HCT116 (cell line): ENCODE measurements at regions not wholly inside any gene's neighbourhood (a gene's known extent, or its start where the extent isn't known, plus 50 kb on each side); places are given as distances from the start of the nearest gene placed in this dataset.

ENCODE experiments used
- ATAC-seq: fragments of 200-7000 bp; cut with Tn5 transposase; 2 replicates; pipeline ENCODE4 v1.9.1; 2020; ENCODE audit warnings: mild to moderate bottlenecking, moderate library complexity
- BruUV-seq: library from RNA; stranded (reverse); fragments of 400-500 nt; replicated peaks from 2 replicates; lab custom pipeline; 2021; lab: Mats Ljungman, UMichigan
- CTCF ChIA-PET: fragments of 300-600 bp; sonication (Branson Sonifier 250); formaldehyde crosslinking; loops from one replicate; lab custom pipeline; 2021; ENCODE audit warnings: antibody characterized with exemption; lab: Charles Lee
- POLR2A ChIA-PET: fragments of 300-600, 350-600 bp; sonication (Branson Sonifier 250); formaldehyde crosslinking; loops from one replicate; lab custom pipeline; 2021; ENCODE audit warnings: antibody characterized with exemption; lab: Charles Lee
- RAD21 ChIA-PET, 2 experiments: fragments of 300-600 bp; sonication (Branson Sonifier 250); formaldehyde crosslinking; loops; one replicate each; lab custom pipeline; 2023; ENCODE audit warnings: low total read pairs in 2 of 2; ENCODE audit not compliant: uncharacterized antibody in 2 of 2, unreplicated experiment in 2 of 2, low non-redundant PET in 1 of 2; lab: Charles Lee
- DNase-seq: peaks from one replicate; pipeline ENCODE4 v3.0.0-alpha.2; 2010; ENCODE audit warnings: low read depth, low spot score
- H2AFZ ChIP-seq: fragments of 200-600 bp; shearing (Covaris generic), sonication (generic); 2 replicates; pipeline ENCODE4 v1.6.1; 2017; ENCODE audit warnings: low read depth, mixed run types, mixed read lengths, antibody characterized with exemption, low read length; ENCODE audit not compliant: poor library complexity, severe bottlenecking
- H3K27ac ChIP-seq: 2 replicates; pipeline ENCODE4 v1.5.1; 2012; ENCODE audit warnings: low read depth, low read length
- H3K27me3 ChIP-seq: fragments of 200-600 bp; sonication (generic); 2 replicates; pipeline ENCODE4 v1.6.1; 2016; ENCODE audit warnings: mixed run types, low read length, mixed read lengths; ENCODE audit not compliant: insufficient read depth
- H3K36me3 ChIP-seq, 2 experiments: fragments of 200-500 bp in 1 of 2; fragments of 200-600 bp in 1 of 2; sonication (Bioruptor generic) in 1 of 2; sonication (generic) in 1 of 2; 2 replicates each; pipeline versions ENCODE4 v1.5.1 to v1.6.1; 2014 to 2016; ENCODE audit warnings: low read length in 2 of 2, inconsistent platforms in 1 of 2, mixed read lengths in 1 of 2, mixed run types in 1 of 2; ENCODE audit not compliant: insufficient read depth in 2 of 2, control insufficient read depth in 1 of 2
- H3K4me1 ChIP-seq, 2 experiments: fragments of 200-600 bp in 1 of 2; sonication (generic) in 1 of 2; 2 replicates each; pipeline versions ENCODE4 v1.5.1 to v1.6.1; 2012 to 2017; ENCODE audit warnings: low read length in 2 of 2, inconsistent platforms in 1 of 2, mild to moderate bottlenecking in 1 of 2, mixed read lengths in 1 of 2, mixed run types in 1 of 2, moderate library complexity in 1 of 2; ENCODE audit not compliant: insufficient read depth in 2 of 2, control insufficient read depth in 1 of 2
- H3K4me2 ChIP-seq: fragments of 200-600 bp; sonication (generic); 2 replicates; pipeline ENCODE4 v1.6.1; 2017; ENCODE audit warnings: mixed run types, low read length, mixed read lengths
- H3K4me3 ChIP-seq, 2 experiments: fragments of 200-600 bp in 1 of 2; sonication (generic) in 1 of 2; replicated peaks in 1 of 2; 2 replicates each; pipeline ENCODE4 v1.5.1; 2011 to 2016; ENCODE audit warnings: low read length in 2 of 2, control low read depth in 1 of 2, low read depth in 1 of 2, mild to moderate bottlenecking in 1 of 2, mixed read lengths in 1 of 2, mixed run types in 1 of 2
- H3K79me2 ChIP-seq: fragments of 200-600 bp; sonication (generic); 2 replicates; pipeline ENCODE4 v1.6.1; 2017; ENCODE audit warnings: mild to moderate bottlenecking, mixed run types, low read length, moderate library complexity, mixed read lengths; ENCODE audit not compliant: insufficient read depth
- H3K9ac ChIP-seq: fragments of 200-600 bp; sonication (generic); 2 replicates; pipeline ENCODE4 v1.6.1; 2016; ENCODE audit warnings: low read length, mixed read lengths
- H3K9me2 ChIP-seq: fragments of 200-600 bp; sonication (generic), shearing (Covaris generic); 2 replicates; pipeline ENCODE4 v1.6.1; 2017; ENCODE audit warnings: mixed run types, mild to moderate bottlenecking, moderate library complexity; ENCODE audit not compliant: insufficient read depth
- H3K9me3 ChIP-seq, 2 experiments: fragments of 200-500 bp in 1 of 2; fragments of 200-600 bp in 1 of 2; sonication (Bioruptor generic) in 1 of 2; sonication (generic) in 1 of 2; 2 replicates each; pipeline ENCODE4 v1.6.1; 2014 to 2017; ENCODE audit warnings: low read length in 2 of 2, mixed read lengths in 2 of 2, inconsistent platforms in 1 of 2, low read depth in 1 of 2, mild to moderate bottlenecking in 1 of 2, mixed run types in 1 of 2, moderate library complexity in 1 of 2; ENCODE audit not compliant: control insufficient read depth in 1 of 2, insufficient read depth in 1 of 2
- H4K20me1 ChIP-seq: fragments of 200-600 bp; sonication (generic), shearing (Covaris generic); 2 replicates; pipeline ENCODE4 v1.6.1; 2017; ENCODE audit warnings: mixed run types, mild to moderate bottlenecking, moderate library complexity; ENCODE audit not compliant: insufficient read depth
- ATF3 ChIP-seq: IDR thresholded peaks from 2 replicates; pipeline ENCODE4 v1.6.1; 2012
- CBX3 ChIP-seq: IDR thresholded peaks from 2 replicates; pipeline ENCODE4 v1.6.1; 2012; ENCODE audit warnings: low read depth
- CEBPB ChIP-seq: IDR thresholded peaks from 2 replicates; pipeline ENCODE4 v1.6.1; 2012; ENCODE audit warnings: low read depth
- EGR1 ChIP-seq: IDR thresholded peaks from 2 replicates; pipeline ENCODE4 v1.6.1; 2012; ENCODE audit warnings: low read depth
- ELF1 ChIP-seq: IDR thresholded peaks from 2 replicates; pipeline ENCODE4 v1.6.1; 2012; ENCODE audit warnings: low read depth, borderline replicate concordance
- EZH2 ChIP-seq: fragments of 200-600 bp; sonication (generic); IDR thresholded peaks from 2 replicates; pipeline ENCODE4 v1.6.1; 2017; ENCODE audit warnings: antibody characterized with exemption, mixed run types
- POLR2AphosphoS5 ChIP-seq: IDR thresholded peaks from 2 replicates; pipeline ENCODE4 v1.6.1; 2011; ENCODE audit warnings: mild to moderate bottlenecking, low read depth, low read length, moderate library complexity
- RAD21 ChIP-seq: IDR thresholded peaks from 2 replicates; pipeline ENCODE4 v1.6.1; 2012; ENCODE audit warnings: low read depth, mild to moderate bottlenecking
- REST ChIP-seq: IDR thresholded peaks from 2 replicates; pipeline ENCODE4 v1.6.1; 2012; ENCODE audit warnings: low read depth
- YY1 ChIP-seq: IDR thresholded peaks from 2 replicates; pipeline ENCODE4 v1.6.1; 2011; ENCODE audit warnings: low read length, low read depth, moderate library complexity, mild to moderate bottlenecking; ENCODE audit not compliant: insufficient replicate concordance; ENCODE audit errors: extremely low read depth
- intact Hi-C: fragments of 100-400 bp; cut with micrococcal nuclease; formaldehyde crosslinking; loops from 2 replicates; pipeline ENCODE4 v1.10.0; 2022

- no peaks in the 10 kb centered on the region for H3K27me3 ChIP-seq
- no peaks in the 10 kb centered on the region for H3K79me2 ChIP-seq
- no peak overlapping the region for H2AFZ ChIP-seq
- H3K4me2 ChIP-seq = no peak overlapping the region
- no peaks in the 10 kb centered on the region for H3K9me3 ChIP-seq
- intact Hi-C loops = no loop called here
- H3K4me3 ChIP-seq = no peak overlapping the region
- no peak overlapping the region for H3K27ac ChIP-seq
- ChIA-PET RAD21 (no interaction called here), POLR2A (no interaction called here), CTCF (no interaction called here)
- H4K20me1 ChIP-seq = no peaks in the 10 kb centered on the region
- no peak for DNase-seq
- H3K9me2 ChIP-seq = no peaks in the 10 kb centered on the region
- no peak overlapping the region for H3K9ac ChIP-seq
- ATAC-seq = no peak
- no peaks in the 10 kb centered on the region for H3K36me3 ChIP-seq
- no TSS peak for BruUV-seq
- peaks cover 56 to 68% of the 10 kb centered on the region in 2 experiments for H3K4me1 ChIP-seq
- TF ChIP-seq YY1 (no peak), REST (no peak), POLR2AphosphoS5 (no peak), ATF3 (no peak)
Observed at GRCh38 chr2:71744781-71745180, 291.4 kb downstream of the DYSF start.

- no TSS peak for BruUV-seq
- intact Hi-C loops = no loop called here
- TF ChIP-seq CBX3 (no peak), CEBPB (no peak), EGR1 (no peak), RAD21 (no peak), ELF1 (no peak), EZH2 (no peak), ATF3 (no peak), POLR2AphosphoS5 (no peak), REST (no peak)
Observed at GRCh38 chr2:71743995-71744675, 290.8 kb downstream of the DYSF start.

More at GRCh38 chr2:71743995-71744675, 290.8 kb downstream of the DYSF start:
- H3K36me3 ChIP-seq = no peaks in the 10 kb centered on the region
- H3K79me2 ChIP-seq = no peaks in the 10 kb centered on the region
- ChIA-PET POLR2A (no interaction called here), RAD21 (no interaction called here), CTCF (no interaction called here)
- no peaks in the 10 kb centered on the region for H3K27me3 ChIP-seq
- no peaks in the 10 kb centered on the region for H3K9me2 ChIP-seq
- DNase-seq (no peak), ATAC-seq (no peak)
- H3K9me3 ChIP-seq = no peaks in the 10 kb centered on the region
- H3K4me2 ChIP-seq = no peak overlapping the region
- H2AFZ ChIP-seq = no peak overlapping the region
- no peak overlapping the region for H3K4me3 ChIP-seq
- H3K27ac ChIP-seq = no peak overlapping the region
- H4K20me1 ChIP-seq = no peaks in the 10 kb centered on the region
- peaks cover 56 to 62% of the 10 kb centered on the region in 2 experiments for H3K4me1 ChIP-seq
- H3K9ac ChIP-seq = no peak overlapping the region
